K562 (cell line): ENCODE measurements at regions not wholly inside any gene's neighbourhood (a gene's known extent, or its start where the extent isn't known, plus 50 kb on each side); places are given as distances from the start of the nearest gene placed in this dataset.

Source experiments
- ATAC-seq: fragments of 200-7000 bp; cut with Tn5 transposase; 3 replicates; pipeline ENCODE4 v1.9.1; 2020; ENCODE audit warnings: moderate library complexity
- BruUV-seq: library from RNA; stranded (reverse); fragments of 400-500 nt; replicated peaks from 2 replicates; lab custom pipeline; 2021; lab: Mats Ljungman, UMichigan
- CTCF ChIA-PET: fragments of 300-600 bp; formaldehyde crosslinking; extraction: SDS; loops from one replicate; lab custom pipeline; 2021; ENCODE audit warnings: low intra/inter-chr PET ratio; lab: Yijun Ruan, JAX
- POLR2A ChIA-PET: fragments of 300-600, 350-650 bp; sonication (Branson Sonifier 250); formaldehyde crosslinking; extraction: SDS; loops from one replicate; lab custom pipeline; 2021; ENCODE audit warnings: antibody characterized with exemption, inconsistent platforms; lab: Yijun Ruan, JAX
- DNase-seq, 4 experiments: peaks; one replicate each; pipeline versions ENCODE4 v3.0.0 to v3.0.0-alpha.2; 2011 to 2018; ENCODE audit warnings: low spot score in 3 of 4, mixed read lengths in 3 of 4; ENCODE audit errors: extremely low read depth in 1 of 4
- FAIRE-seq: peaks from 2 replicates; lab custom pipeline; 2011; peaks lifted over from hg19 to GRCh38; lab: Jason Lieb, UNC
- H2AFZ ChIP-seq: 2 replicates; pipeline ENCODE4 v1.6.0; 2011; ENCODE audit warnings: low read depth, low read length, control low read depth, inconsistent platforms
- H3K27ac ChIP-seq: fragments of 200-600 bp; 3 replicates; pipeline ENCODE4 v1.8.0; 2011; ENCODE audit warnings: low read depth, mild to moderate bottlenecking, control low read depth, inconsistent platforms, low read length, moderate library complexity, mixed read lengths; ENCODE audit errors: extremely low read depth
- H3K27me3 ChIP-seq, 2 experiments: fragments of 300-600 bp in 1 of 2; 2 replicates in 1 of 2; 3 replicates in 1 of 2; pipeline versions ENCODE4 v1.6.0 to v1.8.0; 2011; ENCODE audit warnings: inconsistent platforms in 2 of 2, low read length in 2 of 2, mild to moderate bottlenecking in 1 of 2, mixed read lengths in 1 of 2, moderate library complexity in 1 of 2; ENCODE audit not compliant: control insufficient read depth in 2 of 2, insufficient read depth in 2 of 2
- H3K36me3 ChIP-seq: fragments of 300-600 bp; 3 replicates; pipeline ENCODE4 v1.8.0; 2011; ENCODE audit warnings: mild to moderate bottlenecking, low read length, inconsistent platforms; ENCODE audit not compliant: control insufficient read depth, insufficient read depth
- H3K4me1 ChIP-seq, 2 experiments: fragments of 200-600 bp in 1 of 2; replicated peaks in 1 of 2; 2 replicates in 1 of 2; 3 replicates in 1 of 2; pipeline versions ENCODE4 v1.5.1 to v1.8.0; 2011; ENCODE audit warnings: inconsistent platforms in 2 of 2, low read length in 2 of 2, mild to moderate bottlenecking in 1 of 2, mixed read lengths in 1 of 2, moderate library complexity in 1 of 2; ENCODE audit not compliant: control insufficient read depth in 2 of 2, insufficient read depth in 2 of 2
- H3K4me2 ChIP-seq: 2 replicates; pipeline ENCODE4 v1.6.1; 2011; ENCODE audit warnings: low read length, control low read depth, inconsistent platforms, mixed read lengths; ENCODE audit not compliant: insufficient read depth
- H3K4me3 ChIP-seq: fragments of 200-600 bp; sonication (generic), shearing (Covaris generic); 2 replicates; pipeline ENCODE4 v1.5.1; 2016; ENCODE audit warnings: control low read depth, inconsistent platforms
- H3K79me2 ChIP-seq: fragments of 200-600 bp; 3 replicates; pipeline ENCODE4 v1.8.0; 2011; ENCODE audit warnings: low read length, inconsistent platforms; ENCODE audit not compliant: control insufficient read depth, insufficient read depth
- H3K9ac ChIP-seq, 2 experiments: 2 replicates each; pipeline versions ENCODE4 v1.6.0 to v1.6.1; 2011; ENCODE audit warnings: low read depth in 2 of 2, low read length in 2 of 2, control low read depth in 1 of 2, inconsistent platforms in 1 of 2, mild to moderate bottlenecking in 1 of 2, mixed read lengths in 1 of 2; ENCODE audit not compliant: insufficient read depth in 1 of 2
- H3K9me1 ChIP-seq: one replicate; pipeline ENCODE4 v1.6.0; 2011; ENCODE audit warnings: inconsistent platforms, mild to moderate bottlenecking, low read length, moderate library complexity; ENCODE audit not compliant: control insufficient read depth, insufficient read depth
- H3K9me3 ChIP-seq: replicated peaks from 2 replicates; pipeline ENCODE4 v1.5.1; 2011; ENCODE audit warnings: low read depth, low read length, inconsistent platforms; ENCODE audit not compliant: control insufficient read depth, insufficient read depth
- H4K20me1 ChIP-seq: replicated peaks from 2 replicates; pipeline ENCODE4 v1.6.1; 2011; ENCODE audit warnings: low read length, inconsistent platforms, mixed read lengths; ENCODE audit not compliant: control insufficient read depth, insufficient read depth
- KLF10 ChIP-seq: fragments of 250-450 bp; sonication (Bioruptor Pico); IDR thresholded peaks from 2 replicates; pipeline ENCODE4 v1.6.1; 2021; ENCODE audit warnings: matching md5 sums
- MEF2A ChIP-seq: IDR thresholded peaks from 2 replicates; pipeline ENCODE4 v1.6.1; 2011; ENCODE audit warnings: low read depth, mild to moderate bottlenecking, low read length, moderate library complexity; ENCODE audit not compliant: control insufficient read depth
- PCBP2 ChIP-seq: fragments of 200-400 bp; formaldehyde crosslinking; IDR thresholded peaks from 2 replicates; pipeline ENCODE4 v1.6.1; 2018; ENCODE audit warnings: low read length, low read depth, mild to moderate bottlenecking, moderate library complexity; ENCODE audit not compliant: poor library complexity, severe bottlenecking
- PHF20 ChIP-seq: fragments of 450-650 bp; IDR thresholded peaks from 2 replicates; pipeline ENCODE4 v1.6.1; 2018; ENCODE audit not compliant: partially characterized antibody
- POLR2H ChIP-seq: IDR thresholded peaks from 2 replicates; pipeline ENCODE4 v1.6.1; 2016; ENCODE audit warnings: missing genetic modification characterization, low read depth, mild to moderate bottlenecking, control low read depth, missing compliant biosample characterization, moderate library complexity
- TFE3 ChIP-seq: fragments of 450-650 bp; formaldehyde crosslinking; IDR thresholded peaks from 2 replicates; pipeline ENCODE4 v1.4.0; 2020; ENCODE audit warnings: mild to moderate bottlenecking, mixed read lengths
- THAP7 ChIP-seq: fragments of 250-450 bp; sonication (Bioruptor Pico); IDR thresholded peaks from 2 replicates; pipeline ENCODE4 v1.5.0; 2021
- WHSC1 ChIP-seq: IDR thresholded peaks from one replicate; pipeline ENCODE4 v1.6.1; 2012; ENCODE audit warnings: low read length, control low read depth, inconsistent platforms
- ZBTB17 ChIP-seq: fragments of 450-650 bp; formaldehyde crosslinking; IDR thresholded peaks from 2 replicates; pipeline ENCODE4 v1.4.0; 2020; ENCODE audit warnings: mild to moderate bottlenecking
- ZNF280B ChIP-seq: fragments of 250-450 bp; sonication (Bioruptor Pico); IDR thresholded peaks from 2 replicates; pipeline ENCODE4 v1.5.1; 2021; ENCODE audit warnings: mild to moderate bottlenecking
- WGBS: fragments of 100-300 bp; shearing (Covaris generic); methylation state at CpG from one replicate; pipeline ENCODE4 v1.1.6; 2016; ENCODE audit warnings: low coverage, mixed read lengths; ENCODE audit not compliant: insufficient coverage; ENCODE audit errors: missing lambda C conversion rate; 5-methylcytosine and 5-hydroxymethylcytosine counted together
- in situ Hi-C: fragments of 300-500 bp; cut with MboI; formaldehyde crosslinking; loops from 4 replicates; pipeline ENCODE4 v1.15.0; 2018; ENCODE audit warnings: inconsistent platforms, mixed read lengths
- intact Hi-C: fragments of 100-400 bp; cut with micrococcal nuclease; formaldehyde crosslinking; loops from 2 replicates; pipeline ENCODE4 v1.14.2; 2022

GRCh38 chr1:60634106-60634505 lies 448.3 kb upstream of the NFIA start:
- H3K4me2 ChIP-seq = no peak overlapping the region
- H3K9ac ChIP-seq = no peak overlapping the region
- ATAC-seq (no peak), DNase-seq (no peak), FAIRE-seq (no peak)
- in situ Hi-C loops = no loop called here
- no peaks in the 10 kb centered on the region for H3K9me3 ChIP-seq
- no peak overlapping the region for H2AFZ ChIP-seq
- intact Hi-C loops = no loop called here
- peaks cover 16% of the 10 kb centered on the region; the same call in 2 of the 3 replicates for H3K79me2 ChIP-seq
- no peak overlapping the region for H3K4me3 ChIP-seq
- H3K4me1 ChIP-seq = no peaks in the 10 kb centered on the region
- ChIA-PET POLR2A (interaction anchor here (1.2 kb wide), 1 partner anchor 33 kb away, joined by 3 read pairs; no protein-coding TSS in a partner anchor), CTCF (no interaction called here)
- no TSS peak for BruUV-seq
- no peaks in the 10 kb centered on the region for H3K36me3 ChIP-seq
- H3K27me3 ChIP-seq = no peaks in the 10 kb centered on the region
- no peak for TF ChIP-seq WHSC1
- no peak for TF ChIP-seq MEF2A
- TF ChIP-seq KLF10 (CRISPR knock-in tag) = no peak
- no peak for TF ChIP-seq THAP7 (CRISPR knock-in tag)
- no peak for TF ChIP-seq PHF20
- H4K20me1 ChIP-seq = no peaks in the 10 kb centered on the region
- H3K27ac ChIP-seq = no peak overlapping the region
- 25% methylated on average over 6 of the region's 6 CpGs for WGBS
- no peaks in the 10 kb centered on the region for H3K9me1 ChIP-seq

GRCh38 chr1:60622486-60622885 lies 459.9 kb upstream of the NFIA start:
- 7% methylated on average over 2 of the region's 2 CpGs for WGBS
- intact Hi-C loops (no loop called here), in situ Hi-C loops (no loop called here)
- TF ChIP-seq POLR2H (no peak), PCBP2 (no peak), ZNF280B (CRISPR knock-in tag) (no peak), TFE3 (CRISPR knock-in tag) (no peak), ZBTB17 (no peak)
- DNase-seq = no peak
- H2AFZ ChIP-seq = no peak overlapping the region
- H3K79me2 ChIP-seq = no peaks in the 10 kb centered on the region
- POLR2A ChIA-PET = no interaction called here
- H4K20me1 ChIP-seq = no peaks in the 10 kb centered on the region
- CTCF ChIA-PET = no interaction called here
- H3K27ac ChIP-seq = no peak overlapping the region
- H3K4me1 ChIP-seq = no peaks in the 10 kb centered on the region
- no peak for ATAC-seq
- H3K9me1 ChIP-seq = no peaks in the 10 kb centered on the region
- H3K27me3 ChIP-seq = no peaks in the 10 kb centered on the region
- no TSS peak for BruUV-seq
- H3K4me2 ChIP-seq = no peak overlapping the region
- no peaks in the 10 kb centered on the region for H3K9me3 ChIP-seq
- no peak overlapping the region for H3K4me3 ChIP-seq
- FAIRE-seq = no peak
- no peak overlapping the region for H3K9ac ChIP-seq
- H3K36me3 ChIP-seq = no peaks in the 10 kb centered on the region
